HFFc6 (cell line): ENCODE measurements at regions not wholly inside any gene's neighbourhood (a gene's known extent, or its start where the extent isn't known, plus 50 kb on each side); places are given as distances from the start of the nearest gene placed in this dataset.

Experiments
- DNase-seq: peaks from one replicate; pipeline ENCODE4 v3.0.0-alpha.2; 2018
- H3K27ac Mint-ChIP-seq: 2 replicates; pipeline ENCODE4 v1.8.0; 2020; ENCODE audit warnings: mild to moderate bottlenecking, mixed read lengths
- H3K27me3 Mint-ChIP-seq: 2 replicates; pipeline ENCODE4 v1.8.0; 2021; ENCODE audit warnings: mild to moderate bottlenecking, moderate library complexity, mixed read lengths; ENCODE audit not compliant: insufficient read depth
- H3K36me3 Mint-ChIP-seq: 2 replicates; pipeline ENCODE4 v1.8.0; 2021; ENCODE audit warnings: low read depth, mixed read lengths
- H3K4me1 Mint-ChIP-seq: 2 replicates; pipeline ENCODE4 v1.8.0; 2020; ENCODE audit warnings: low read depth, mixed read lengths
- H3K4me3 Mint-ChIP-seq: 2 replicates; pipeline ENCODE4 v1.8.0; 2020; ENCODE audit warnings: mild to moderate bottlenecking, moderate library complexity, mixed read lengths
- H3K9me3 Mint-ChIP-seq: 2 replicates; pipeline ENCODE4 v1.8.0; 2020; ENCODE audit warnings: mild to moderate bottlenecking, mixed read lengths
- CTCF ChIP-seq: fragments of 200-600 bp; sonication (generic); IDR thresholded peaks from 2 replicates; pipeline ENCODE4 v1.5.0; 2021; ENCODE audit warnings: antibody characterized with exemption, mild to moderate bottlenecking

DNA sequence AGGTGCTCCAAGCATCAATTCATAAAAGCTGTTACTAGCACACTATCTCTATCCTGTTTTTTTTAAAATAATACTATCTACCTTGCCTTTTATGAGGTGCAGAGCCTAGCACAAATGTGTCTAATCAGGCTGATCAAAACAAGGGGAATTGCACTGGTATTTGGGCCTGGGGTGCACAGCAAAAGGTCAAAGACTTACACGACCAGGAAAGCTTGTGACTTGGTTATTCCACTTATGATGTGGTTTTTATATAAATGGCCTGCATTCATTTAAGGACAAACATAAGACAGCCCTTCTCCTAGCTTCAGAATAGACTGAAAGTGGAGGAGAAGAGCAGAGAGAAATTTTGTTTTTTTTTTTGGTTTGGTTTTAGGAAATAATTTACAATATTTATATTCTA is 98.4 kb upstream of the SGIP1 start:
- Mint-ChIP-seq H3K27me3 (no peaks in the 10 kb centered on the region), H3K4me1 (peaks cover 64% of the 10 kb centered on the region), H3K9me3 (peaks cover 13% of the 10 kb centered on the region), H3K4me3 (no peak overlapping the region), H3K27ac (peak overlapping the region; percentile 27; the same call in 1 of the 2 replicates), H3K36me3 (peaks cover 12% of the 10 kb centered on the region)
- TF ChIP-seq CTCF, result no peak
- no peak for DNase-seq

- peaks cover 2% of the 10 kb centered on the region for H3K36me3 Mint-ChIP-seq
- H3K4me1 Mint-ChIP-seq, result peaks cover 64% of the 10 kb centered on the region
- peaks cover 3% of the 10 kb centered on the region for H3K9me3 Mint-ChIP-seq
- H3K27ac Mint-ChIP-seq, result peak overlapping the region; percentile 80
- DNase-seq, result peak; percentile 96
- peak overlapping the region; percentile 59 for H3K4me3 Mint-ChIP-seq
- H3K27me3 Mint-ChIP-seq, result no peaks in the 10 kb centered on the region
- TF ChIP-seq CTCF, result peak; percentile 81
Observed at GRCh38 chr1:66436378-66437135, 97.4 kb upstream of the SGIP1 start.

GRCh38 chr1:66437136-66437401 is 96.9 kb upstream of the SGIP1 start:
- H3K27ac Mint-ChIP-seq, result peak overlapping the region; percentile 80
- TF ChIP-seq CTCF, result no peak
- no peak overlapping the region for H3K4me3 Mint-ChIP-seq
- no peaks in the 10 kb centered on the region for H3K36me3 Mint-ChIP-seq
- peaks cover 64% of the 10 kb centered on the region for H3K4me1 Mint-ChIP-seq
- no peaks in the 10 kb centered on the region for H3K27me3 Mint-ChIP-seq
- H3K9me3 Mint-ChIP-seq, result no peaks in the 10 kb centered on the region
- no peak for DNase-seq

DNA sequence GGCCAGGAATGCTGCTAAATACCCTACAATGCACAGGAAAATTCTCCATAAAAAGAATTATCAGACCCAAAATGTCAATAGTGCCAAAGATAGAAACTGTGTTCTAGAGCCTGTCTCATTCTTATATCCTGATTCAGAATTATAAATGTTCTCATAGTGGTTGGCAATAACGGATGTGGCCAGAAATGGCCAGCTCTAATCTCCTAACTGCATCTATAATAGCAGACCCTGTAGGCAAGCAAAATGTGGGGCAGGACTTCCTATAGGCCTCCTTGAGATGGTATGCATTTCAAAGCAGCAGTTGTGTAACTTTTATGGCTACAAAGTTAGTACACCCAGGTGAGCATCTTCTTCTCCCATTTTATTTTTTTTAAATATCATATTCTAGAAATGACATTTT is 95.9 kb upstream of the SGIP1 start:
- no peak for TF ChIP-seq CTCF
- H3K27ac Mint-ChIP-seq, result peak overlapping the region; percentile 91
- H3K9me3 Mint-ChIP-seq, result no peaks in the 10 kb centered on the region
- no peak for DNase-seq
- H3K4me3 Mint-ChIP-seq, result peak overlapping the region; percentile 79
- H3K36me3 Mint-ChIP-seq, result no peaks in the 10 kb centered on the region
- H3K4me1 Mint-ChIP-seq, result peaks cover 64% of the 10 kb centered on the region
- H3K27me3 Mint-ChIP-seq, result no peaks in the 10 kb centered on the region

DNA sequence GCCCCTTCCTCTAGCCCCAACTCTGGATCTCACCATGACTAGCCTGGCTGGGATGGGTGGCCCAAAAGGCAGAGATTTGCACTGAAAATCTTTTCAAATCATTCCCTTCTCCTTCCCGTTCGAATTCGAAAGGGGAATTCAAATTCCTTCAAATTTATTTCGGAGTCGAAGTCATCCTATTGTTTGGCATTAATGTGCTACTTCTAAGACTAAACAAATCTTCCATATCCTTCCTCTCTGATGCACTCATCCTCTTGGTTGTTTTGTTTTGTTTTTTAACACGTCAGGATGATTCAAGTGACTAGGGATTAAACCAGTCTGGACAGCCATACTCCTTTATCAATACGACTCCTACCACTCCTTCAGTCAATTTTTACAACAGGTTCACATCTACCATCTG is 95.5 kb upstream of the SGIP1 start:
- Mint-ChIP-seq H3K36me3 (no peaks in the 10 kb centered on the region), H3K27me3 (no peaks in the 10 kb centered on the region), H3K9me3 (no peaks in the 10 kb centered on the region), H3K27ac (peak overlapping the region; percentile 91), H3K4me3 (peak overlapping the region; percentile 79), H3K4me1 (peaks cover 65% of the 10 kb centered on the region)
- no peak for DNase-seq
- no peak for TF ChIP-seq CTCF
